PFSK-1 (cell line): ENCODE measurements at regions not wholly inside any gene's neighbourhood (a gene's known extent, or its start where the extent isn't known, plus 50 kb on each side); places are given as distances from the start of the nearest gene placed in this dataset.

Experiments used
- FOXP2 ChIP-seq: optimal IDR thresholded peaks from 2 replicates; pipeline ENCODE3; 2011; ENCODE audit warnings: borderline replicate concordance, control low read depth, inconsistent platforms; ENCODE audit not compliant: insufficient read depth; ENCODE audit errors: extremely low read length, extremely low read depth
- POLR2AphosphoS5 ChIP-seq: IDR thresholded peaks from 2 replicates; pipeline ENCODE4 v1.6.1; 2012; ENCODE audit warnings: low read depth, mild to moderate bottlenecking, control low read depth, low read length, moderate library complexity
- SIN3A ChIP-seq: IDR thresholded peaks from 2 replicates; pipeline ENCODE4 v1.6.1; 2012; ENCODE audit warnings: mild to moderate bottlenecking, low read length, moderate library complexity, borderline replicate concordance; ENCODE audit not compliant: insufficient read depth
- TAF1 ChIP-seq: IDR thresholded peaks from 2 replicates; pipeline ENCODE4 v1.6.1; 2012; ENCODE audit warnings: low read length, control low read depth, borderline replicate concordance; ENCODE audit not compliant: insufficient read depth
- TF ChIP-seq, protein P1 (sequence below), 2 experiments: IDR thresholded peaks; 2 replicates each; pipeline versions ENCODE4 v1.6.1 to v1.8.0; 2011 to 2012; ENCODE audit warnings: low read depth in 2 of 2, low read length in 2 of 2, control low read depth in 1 of 2, inconsistent platforms in 1 of 2, mild to moderate bottlenecking in 1 of 2, moderate library complexity in 1 of 2; ENCODE audit not compliant: insufficient read depth in 1 of 2

DNA sequence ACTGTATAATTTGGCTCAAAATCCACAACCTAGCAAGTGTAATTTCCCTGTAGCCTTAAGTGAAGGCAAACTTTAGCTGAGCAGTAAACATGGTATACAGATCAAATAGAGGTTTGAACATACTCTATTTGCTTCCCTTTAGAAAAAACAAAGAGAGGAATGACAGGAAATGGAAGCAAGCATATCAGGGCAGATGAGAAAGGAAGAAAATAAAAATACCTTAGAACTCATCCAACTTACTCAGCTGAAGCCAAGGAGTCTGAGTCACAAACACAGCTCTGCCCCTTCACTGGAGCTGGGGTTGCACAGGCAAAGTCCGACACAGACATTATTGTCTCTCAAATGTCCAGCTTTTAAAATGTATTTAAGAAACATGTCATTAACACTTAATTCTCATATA lies 379.9 kb upstream of the IRAK1BP1 start:
- no peak for TF ChIP-seq TAF1

DNA sequence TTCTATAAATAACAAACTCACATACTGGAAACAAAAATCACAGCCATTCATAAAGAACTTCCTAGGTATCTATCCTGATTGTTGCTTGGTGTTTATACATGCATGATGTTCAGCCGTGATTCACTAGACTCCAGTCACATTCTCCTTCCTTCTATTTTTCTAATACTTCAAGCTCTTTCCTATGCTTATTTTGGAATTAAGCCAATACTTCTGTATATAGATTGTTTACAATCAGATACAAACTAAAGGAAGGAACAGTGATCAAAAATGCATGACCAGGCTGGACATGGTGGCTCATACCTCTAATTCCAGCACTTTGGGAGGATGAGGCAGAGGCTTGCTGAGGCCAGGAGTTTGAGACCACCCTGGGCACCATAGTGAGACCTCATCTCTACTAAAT lies 377.5 kb upstream of the IRAK1BP1 start:
- TF ChIP-seq TAF1 (no peak), FOXP2 (no peak), POLR2AphosphoS5 (no peak), SIN3A (no peak)
- TF ChIP-seq, protein P1, sequence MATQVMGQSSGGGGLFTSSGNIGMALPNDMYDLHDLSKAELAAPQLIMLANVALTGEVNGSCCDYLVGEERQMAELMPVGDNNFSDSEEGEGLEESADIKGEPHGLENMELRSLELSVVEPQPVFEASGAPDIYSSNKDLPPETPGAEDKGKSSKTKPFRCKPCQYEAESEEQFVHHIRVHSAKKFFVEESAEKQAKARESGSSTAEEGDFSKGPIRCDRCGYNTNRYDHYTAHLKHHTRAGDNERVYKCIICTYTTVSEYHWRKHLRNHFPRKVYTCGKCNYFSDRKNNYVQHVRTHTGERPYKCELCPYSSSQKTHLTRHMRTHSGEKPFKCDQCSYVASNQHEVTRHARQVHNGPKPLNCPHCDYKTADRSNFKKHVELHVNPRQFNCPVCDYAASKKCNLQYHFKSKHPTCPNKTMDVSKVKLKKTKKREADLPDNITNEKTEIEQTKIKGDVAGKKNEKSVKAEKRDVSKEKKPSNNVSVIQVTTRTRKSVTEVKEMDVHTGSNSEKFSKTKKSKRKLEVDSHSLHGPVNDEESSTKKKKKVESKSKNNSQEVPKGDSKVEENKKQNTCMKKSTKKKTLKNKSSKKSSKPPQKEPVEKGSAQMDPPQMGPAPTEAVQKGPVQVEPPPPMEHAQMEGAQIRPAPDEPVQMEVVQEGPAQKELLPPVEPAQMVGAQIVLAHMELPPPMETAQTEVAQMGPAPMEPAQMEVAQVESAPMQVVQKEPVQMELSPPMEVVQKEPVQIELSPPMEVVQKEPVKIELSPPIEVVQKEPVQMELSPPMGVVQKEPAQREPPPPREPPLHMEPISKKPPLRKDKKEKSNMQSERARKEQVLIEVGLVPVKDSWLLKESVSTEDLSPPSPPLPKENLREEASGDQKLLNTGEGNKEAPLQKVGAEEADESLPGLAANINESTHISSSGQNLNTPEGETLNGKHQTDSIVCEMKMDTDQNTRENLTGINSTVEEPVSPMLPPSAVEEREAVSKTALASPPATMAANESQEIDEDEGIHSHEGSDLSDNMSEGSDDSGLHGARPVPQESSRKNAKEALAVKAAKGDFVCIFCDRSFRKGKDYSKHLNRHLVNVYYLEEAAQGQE (IDR thresholded peaks at IDR 0.05; ENCODE audit: insufficient read depth in 1 of 2, low read depth in 2 of 2, low read length in 2 of 2): no peak

DNA sequence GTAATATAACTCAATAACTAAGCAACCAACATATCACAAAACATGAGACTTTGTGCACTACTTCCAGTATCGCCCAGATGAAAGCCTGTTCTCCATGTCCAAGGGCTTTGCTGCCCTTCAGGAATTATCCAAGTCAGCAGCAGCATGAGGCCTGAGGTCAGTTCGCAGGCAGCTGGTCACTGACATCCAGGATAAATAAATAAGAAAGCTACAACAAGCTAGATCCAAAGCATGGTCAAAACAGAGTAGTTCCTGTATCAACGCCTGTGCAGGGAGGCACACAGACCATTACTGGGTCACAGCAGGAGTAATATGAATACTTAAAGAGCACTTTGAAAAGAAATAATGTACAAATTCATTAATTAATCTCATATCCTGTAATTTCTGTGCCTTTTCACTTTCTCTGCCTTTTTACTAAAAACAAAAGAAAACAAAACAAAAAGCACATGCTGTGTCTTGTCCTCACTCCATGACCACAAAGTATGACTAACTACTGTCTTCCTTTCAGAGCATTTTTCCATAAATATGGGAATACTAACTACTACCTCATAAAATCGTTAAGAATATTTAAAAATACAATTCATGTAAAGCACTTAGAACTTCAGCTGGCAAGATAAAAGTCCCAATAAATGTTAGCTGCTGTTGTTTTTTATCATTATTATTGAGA lies 374.9 kb upstream of the IRAK1BP1 start:
- TF ChIP-seq TAF1: no peak
- peak; percentile 79; the same call in 1 of the 2 replicates for TF ChIP-seq SIN3A

DNA sequence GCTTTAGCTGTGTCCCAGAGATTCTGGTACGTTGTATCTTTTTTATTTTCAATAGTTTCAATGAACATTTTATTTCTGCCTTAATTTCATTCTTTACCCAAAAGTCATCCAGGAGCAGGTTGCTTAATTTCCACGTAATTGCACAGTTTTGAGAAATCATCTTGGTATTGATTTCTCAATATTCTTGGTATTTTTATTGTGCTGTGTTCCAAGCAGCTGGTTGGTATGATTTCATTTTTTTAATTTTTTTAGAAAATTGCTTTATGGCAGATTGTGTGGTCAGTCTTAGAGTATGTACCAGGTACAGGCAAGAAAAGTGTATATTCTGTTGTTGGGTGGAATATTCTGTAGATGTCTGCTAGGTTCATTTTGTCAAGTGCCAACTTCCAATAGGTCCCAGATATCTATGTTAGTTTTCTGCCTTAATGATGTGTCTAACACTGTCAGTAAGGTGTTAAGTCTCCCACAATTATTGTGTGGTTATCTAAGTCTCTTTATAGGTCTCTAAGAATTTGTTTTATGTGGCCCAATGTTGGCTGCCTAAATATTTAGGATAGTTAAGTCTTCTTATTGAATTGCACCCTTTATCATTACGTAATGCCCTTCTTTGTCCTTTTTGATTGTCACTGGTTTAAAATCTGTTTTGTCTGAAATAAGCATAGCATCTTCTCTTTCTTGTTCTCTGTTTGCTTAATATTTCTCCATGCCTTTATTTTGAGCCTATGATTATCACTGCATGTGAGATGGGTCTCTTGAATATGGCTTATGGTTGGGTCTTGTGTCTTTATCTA lies 366.9 kb upstream of the IRAK1BP1 start:
- TF ChIP-seq, protein P1 (IDR thresholded peaks at IDR 0.05; ENCODE audit: insufficient read depth in 1 of 2, low read depth in 2 of 2, low read length in 2 of 2): no peak
- TF ChIP-seq FOXP2 (no peak), POLR2AphosphoS5 (no peak), TAF1 (no peak), SIN3A (no peak)

DNA sequence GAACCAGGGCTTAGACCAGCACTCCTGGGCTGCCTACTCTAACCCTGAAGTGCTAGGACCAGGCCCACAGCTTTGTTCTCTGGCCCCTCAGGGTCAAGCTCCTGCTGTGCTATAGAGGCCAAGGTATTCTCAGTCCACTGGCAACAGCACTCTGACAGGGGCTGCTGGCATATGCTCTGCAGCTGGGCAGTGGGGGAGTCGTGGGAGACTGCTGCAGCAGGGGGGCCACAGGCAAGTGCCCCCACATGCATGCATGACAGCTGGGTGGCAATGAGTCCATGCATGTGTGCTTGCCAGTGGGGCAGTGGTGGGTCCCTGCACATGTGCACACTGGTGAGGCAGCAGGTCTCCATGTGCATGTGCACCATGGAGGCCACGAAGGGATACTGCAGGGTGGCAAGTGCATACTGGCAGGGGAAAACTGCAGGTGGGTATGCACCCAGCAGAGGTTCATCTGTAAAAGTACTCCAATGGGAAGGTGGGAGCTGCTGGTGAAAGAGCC lies 364.9 kb upstream of the IRAK1BP1 start:
- no peak for TF ChIP-seq FOXP2
- TF ChIP-seq POLR2AphosphoS5: no peak
- no peak for TF ChIP-seq TAF1
- TF ChIP-seq SIN3A: no peak
- TF ChIP-seq, protein P1 (IDR thresholded peaks at IDR 0.05; ENCODE audit: insufficient read depth in 1 of 2, low read depth in 2 of 2, low read length in 2 of 2): no peak

DNA sequence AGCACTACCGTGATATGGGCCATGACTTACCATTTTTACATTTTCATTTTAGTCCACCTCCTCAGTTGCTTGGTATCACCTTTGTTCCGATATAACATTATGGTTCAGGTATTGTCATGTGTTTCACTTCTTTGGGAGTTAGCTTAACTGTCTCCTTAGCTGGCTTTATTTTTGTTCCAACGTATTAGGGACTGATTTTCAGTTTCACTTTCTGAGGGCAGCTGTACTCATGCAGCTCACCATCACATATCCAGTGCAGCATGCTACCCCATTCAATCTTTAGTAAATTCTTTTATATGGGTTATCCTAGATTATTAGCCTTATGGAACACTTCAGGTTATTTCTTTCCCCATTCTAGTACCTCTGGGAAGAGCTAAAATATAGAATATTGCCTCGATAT lies 362.2 kb upstream of the IRAK1BP1 start:
- TF ChIP-seq SIN3A (no peak), POLR2AphosphoS5 (no peak), FOXP2 (no peak), TAF1 (no peak)
- TF ChIP-seq, protein P1 (IDR thresholded peaks at IDR 0.05; ENCODE audit: insufficient read depth in 1 of 2, low read depth in 2 of 2, low read length in 2 of 2): no peak
